Motor neuron (in vitro differentiated cells): ENCODE measurements at regions not wholly inside any gene's neighbourhood (a gene's known extent, or its start where the extent isn't known, plus 50 kb on each side); places are given as distances from the start of the nearest gene placed in this dataset.

Source experiments
- ATAC-seq, 8 experiments: fragments of 200-7000 bp; cut with Tn5 transposase; replicated peaks in 6 of 8; 2 replicates each; pipeline ENCODE4 v1.8.0; 2021; ENCODE audit warnings: mild to moderate bottlenecking in 8 of 8, moderate library complexity in 8 of 8
- H3K27ac ChIP-seq, 2 donors: fragments of 250-450 bp; sonication (Bioruptor Pico); 2 replicates each; pipeline ENCODE4 v1.9.0; 2021; ENCODE audit warnings: antibody characterized with exemption in 2 of 2, mild to moderate bottlenecking in 2 of 2, moderate library complexity in 1 of 2
- H3K4me1 ChIP-seq, 2 donors: fragments of 250-450 bp; sonication (Bioruptor Pico); replicated peaks in 1 of 2; 2 replicates each; pipeline ENCODE4 v1.6.1; 2021; ENCODE audit warnings: antibody characterized with exemption in 2 of 2, mild to moderate bottlenecking in 2 of 2, moderate library complexity in 1 of 2
- H3K4me3 ChIP-seq, 5 donors: fragments of 250-450 bp; sonication (Bioruptor Pico); 2 replicates each; pipeline ENCODE4 v1.9.0; 2021; ENCODE audit warnings: antibody characterized with exemption in 5 of 5, mild to moderate bottlenecking in 5 of 5, moderate library complexity in 4 of 5
- WGBS, 10 experiments: fragments of 450-650 bp; shearing (Covaris generic); methylation state at CpG; one replicate each; pipeline ENCODE4 v1.0.0; 2022; 5-methylcytosine and 5-hydroxymethylcytosine counted together
- in situ Hi-C, 9 experiments: fragments of 400-800 bp; cut with MboI; loops; one replicate each; pipeline ENCODE4 v1.15.0; 2021; ENCODE audit warnings: low sequenced_read_pairs in 9 of 9, low pct_unique_long_range_greater_than_20kb in 2 of 9; ENCODE audit not compliant: unreplicated experiment in 9 of 9

- in situ Hi-C loops, result no loop called here
Measured at GRCh38 chr18:61943175-61943964, 50.6 kb upstream of the RNF152 start.

More at GRCh38 chr18:61943175-61943964, 50.6 kb upstream of the RNF152 start:
- H3K27ac ChIP-seq, result no peak overlapping the region
- ATAC-seq, result peak in 1 of 8 experiments; percentile 22
- peaks cover 8 to 17% of the 10 kb centered on the region in 2 donors for H3K4me1 ChIP-seq
- H3K4me3 ChIP-seq, result no peak overlapping the region
- 27 to 100% (median 79%) methylated on average over 1 to 3 of the region's 3 CpGs for WGBS, 10 experiments
